H1 (cell line): ENCODE measurements at regions not wholly inside any gene's neighbourhood (a gene's known extent, or its start where the extent isn't known, plus 50 kb on each side); places are given as distances from the start of the nearest gene placed in this dataset.

Source experiments
- BACH1 ChIP-seq: IDR thresholded peaks from 2 replicates; pipeline ENCODE4 v1.6.1; 2012; ENCODE audit warnings: low read length, improper control_type of control experiment
- CHD7 ChIP-seq: fragments of 300-600 bp; sonication (generic); IDR thresholded peaks from 2 replicates; pipeline ENCODE4 v1.7.1; 2012; ENCODE audit warnings: low read length, moderate library complexity, mild to moderate bottlenecking, inconsistent platforms; ENCODE audit not compliant: insufficient replicate concordance
- HDAC2 ChIP-seq, 2 experiments: fragments of 300-600 bp in 1 of 2; sonication (generic) in 1 of 2; IDR thresholded peaks; 2 replicates each; pipeline ENCODE4 v1.6.1; 2011 to 2012; ENCODE audit warnings: low read depth in 2 of 2, low read length in 2 of 2, mild to moderate bottlenecking in 2 of 2, moderate library complexity in 2 of 2, borderline replicate concordance in 1 of 2, inconsistent platforms in 1 of 2
- KDM4A ChIP-seq: IDR thresholded peaks from one replicate; pipeline ENCODE4 v1.7.1; 2012; ENCODE audit warnings: low read depth, mild to moderate bottlenecking, moderate library complexity, low read length, inconsistent platforms; ENCODE audit not compliant: severe bottlenecking
- RNF2 ChIP-seq: fragments of 200-900, 300-1000 bp; sonication (generic); IDR thresholded peaks from 2 replicates; pipeline ENCODE4 v1.7.1; 2016; ENCODE audit warnings: borderline replicate concordance, low read depth, mild to moderate bottlenecking, antibody characterized with exemption, low read length; ENCODE audit not compliant: poor library complexity, severe bottlenecking; ENCODE audit errors: missing control alignments
- SIN3A ChIP-seq, 2 experiments: IDR thresholded peaks in 1 of 2; conservative IDR thresholded peaks in 1 of 2; 2 replicates each; pipeline ENCODE4 v1.6.1; 2011 to 2012; ENCODE audit warnings: low read length in 2 of 2, improper control_type of control experiment in 1 of 2, low read depth in 1 of 2, mild to moderate bottlenecking in 1 of 2
- SP2 ChIP-seq: IDR thresholded peaks from 2 replicates; pipeline ENCODE4 v1.6.1; 2012; ENCODE audit warnings: mild to moderate bottlenecking, low read length, inconsistent platforms
- USF2 ChIP-seq: IDR thresholded peaks from 2 replicates; pipeline ENCODE4 v1.6.1; 2011; ENCODE audit warnings: low read length, improper control_type of control experiment

- TF ChIP-seq CHD7 (no peak), SP2 (no peak), BACH1 (no peak), HDAC2 (IDR thresholded peaks at IDR 0.05; ENCODE audit: borderline replicate concordance in 1 of 2, low read depth in 2 of 2, low read length in 2 of 2) (no peak), SIN3A (conservative IDR thresholded peaks at IDR 0.05 in 1 of 2, IDR thresholded peaks at IDR 0.05 in 1 of 2; ENCODE audit: low read depth in 1 of 2, low read length in 2 of 2) (no peak), USF2 (no peak), RNF2 (no peak), KDM4A (no peak)
These were observed 211.3 kb downstream of the MBL2 start (continued) for GRCh38 chr10:52561322-52561721.
